Suprapubic skin (tissue), 4 donors: ENCODE measurements at regions not wholly inside any gene's neighbourhood (a gene's known extent, or its start where the extent isn't known, plus 50 kb on each side); places are given as distances from the start of the nearest gene placed in this dataset.
"Not testable (repeated sequence)": the region's sequence is repeated elsewhere in the genome, so short reads cannot be mapped to it uniquely, and the experiment has no call there.

Source experiments
- DNase-seq, 2 donors: peaks; one replicate each; pipeline ENCODE4 v3.0.0-alpha.2; 2019; ENCODE audit warnings: low spot score in 2 of 2
- H3K27ac ChIP-seq: fragments of 200-600 bp; sonication (generic); one replicate; pipeline ENCODE4 v1.5.1; 2019
- H3K27me3 ChIP-seq: fragments of 200-600 bp; sonication (generic); one replicate; pipeline ENCODE4 v1.5.1; 2019
- H3K36me3 ChIP-seq: fragments of 200-600 bp; sonication (generic); one replicate; pipeline ENCODE4 v1.5.1; 2019
- H3K4me1 ChIP-seq: fragments of 200-600 bp; sonication (generic); one replicate; pipeline ENCODE4 v1.5.1; 2019
- H3K4me3 ChIP-seq: fragments of 200-600 bp; sonication (generic); one replicate; pipeline ENCODE4 v1.5.1; 2019; ENCODE audit warnings: mild to moderate bottlenecking
- H3K9me3 ChIP-seq: fragments of 200-600 bp; sonication (generic); one replicate; pipeline ENCODE4 v1.5.1; 2019
- CTCF ChIP-seq, 2 donors: fragments of 200-600 bp in 1 of 2; fragments of 450-650 bp in 1 of 2; sonication (generic) in 1 of 2; IDR thresholded peaks; one replicate each; pipeline ENCODE4 v1.5.1; 2016 to 2019; ENCODE audit warnings: antibody characterized with exemption in 2 of 2, mild to moderate bottlenecking in 1 of 2, moderate library complexity in 1 of 2
- EP300 ChIP-seq: sonication (generic); formaldehyde crosslinking; IDR thresholded peaks from one replicate; pipeline ENCODE4 v1.6.1; 2017; ENCODE audit warnings: antibody characterized with exemption
- POLR2A ChIP-seq, 2 donors: fragments of 450-650 bp; IDR thresholded peaks; one replicate each; pipeline ENCODE4 v1.6.1; 2017; ENCODE audit warnings: antibody characterized with exemption in 2 of 2, mild to moderate bottlenecking in 2 of 2, moderate library complexity in 2 of 2
- POLR2AphosphoS5 ChIP-seq, 3 donors: sonication (generic); formaldehyde crosslinking; IDR thresholded peaks; one replicate each; pipeline ENCODE4 v1.6.1; 2017; ENCODE audit warnings: antibody characterized with exemption in 3 of 3
- WGBS: methylation state at CpG from one replicate; pipeline ENCODE4 v1.1.5; 2018; 5-methylcytosine and 5-hydroxymethylcytosine counted together

DNA sequence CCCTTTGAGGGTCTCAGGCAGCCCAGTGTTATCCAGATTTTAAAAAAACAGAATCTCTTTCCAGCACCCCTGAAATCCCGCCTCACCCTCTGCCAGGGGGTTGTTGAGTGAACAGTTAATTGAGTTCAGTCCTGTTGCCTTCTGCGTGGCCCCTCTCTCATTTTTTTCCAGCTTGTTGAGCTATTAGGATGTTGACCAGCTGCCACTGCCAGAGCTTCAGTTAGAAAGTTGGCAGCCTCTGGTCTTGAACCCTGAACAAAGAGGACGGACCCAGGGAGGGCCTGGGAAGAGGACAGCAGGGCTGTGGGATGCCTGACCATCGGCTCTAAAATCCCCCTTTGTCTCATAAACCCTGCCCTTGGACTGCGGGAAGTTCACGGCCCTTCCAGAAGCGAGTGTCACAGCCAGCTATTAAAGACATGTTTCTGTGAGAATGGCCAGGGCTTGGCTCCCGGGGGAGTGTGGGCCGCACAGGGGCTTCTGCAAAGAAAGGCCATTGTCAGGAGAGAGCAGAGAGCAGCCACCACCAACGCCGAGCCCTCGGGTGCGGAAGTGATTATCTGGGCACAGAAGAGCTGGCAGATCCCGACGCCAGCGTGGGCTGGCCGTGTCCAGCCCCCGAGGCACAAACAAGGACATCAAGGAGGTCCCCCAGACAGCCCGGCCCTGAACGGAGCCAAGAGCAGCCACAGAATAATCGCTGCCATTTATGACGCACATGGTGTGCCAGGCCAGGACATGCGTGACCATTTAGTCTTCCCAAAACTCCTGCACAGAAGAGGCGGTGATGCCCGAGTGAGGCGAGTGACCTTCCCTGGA, 189.0 kb downstream of the ANKRD60 start:
- no peaks in the 10 kb centered on the region for H3K9me3 ChIP-seq
- H3K27me3 ChIP-seq: peaks cover 6% of the 10 kb centered on the region
- 69% methylated on average over 24 of the region's 26 CpGs for WGBS
- peaks cover 8% of the 10 kb centered on the region for H3K4me1 ChIP-seq
- peak in 1 of 2 donors; percentile 77 for DNase-seq
- no peak for TF ChIP-seq POLR2A (IDR thresholded peaks at IDR 0.05)
- TF ChIP-seq EP300: no peak
- TF ChIP-seq POLR2AphosphoS5 (IDR thresholded peaks at IDR 0.05): no peak
- no peak for TF ChIP-seq CTCF (IDR thresholded peaks at IDR 0.05)
- H3K36me3 ChIP-seq: no peaks in the 10 kb centered on the region
- no peak overlapping the region for H3K27ac ChIP-seq
- no peak overlapping the region for H3K4me3 ChIP-seq

DNA sequence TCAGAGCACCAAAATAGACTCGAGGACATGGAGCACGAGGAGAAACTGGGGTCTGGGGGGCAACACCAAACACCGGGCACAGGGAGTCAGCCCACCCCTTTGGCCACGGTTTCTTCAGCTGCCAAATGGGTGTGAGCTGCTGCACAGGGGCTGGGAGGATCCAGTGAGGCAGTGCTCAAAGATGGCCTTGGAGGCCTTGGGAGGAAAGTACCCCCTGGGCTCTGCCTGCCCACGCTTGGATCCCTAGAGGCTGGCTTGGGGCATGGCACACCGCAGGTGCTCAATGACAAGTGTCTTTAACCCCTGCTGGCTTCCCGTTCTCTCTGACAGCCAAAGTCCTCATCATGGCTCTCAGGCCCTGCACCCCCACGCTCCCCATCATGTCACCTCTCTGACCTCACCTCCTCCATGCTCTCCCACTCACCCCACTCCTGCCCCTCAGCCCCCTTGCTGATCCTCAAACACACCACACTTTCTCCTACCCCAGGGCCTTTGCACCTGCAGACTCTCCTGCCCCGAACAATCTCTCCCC, 190.3 kb downstream of the ANKRD60 start:
- no peaks in the 10 kb centered on the region for H3K9me3 ChIP-seq
- peaks cover 6% of the 10 kb centered on the region for H3K27me3 ChIP-seq
- 79% methylated on average over 9 of the region's 9 CpGs for WGBS
- H3K36me3 ChIP-seq: no peaks in the 10 kb centered on the region
- TF ChIP-seq POLR2AphosphoS5 (IDR thresholded peaks at IDR 0.05) (no peak), POLR2A (IDR thresholded peaks at IDR 0.05) (no peak), EP300 (no peak), CTCF (IDR thresholded peaks at IDR 0.05) (no peak)
- H3K27ac ChIP-seq: no peak overlapping the region
- peak in 1 of 2 donors; percentile 66 for DNase-seq
- H3K4me1 ChIP-seq: peaks cover 4% of the 10 kb centered on the region
- H3K4me3 ChIP-seq: no peak overlapping the region

GRCh38 chr20:58037631-58038030, 190.8 kb downstream of the ANKRD60 start:
- Histone ChIP-seq H3K4me3 (no peak overlapping the region), H3K27ac (no peak overlapping the region), H3K4me1 (no peaks in the 10 kb centered on the region), H3K27me3 (peaks cover 6% of the 10 kb centered on the region), H3K36me3 (no peaks in the 10 kb centered on the region), H3K9me3 (no peaks in the 10 kb centered on the region)
- no peak for DNase-seq
- WGBS: 90% methylated on average over 2 of the region's 2 CpGs
- TF ChIP-seq POLR2A (IDR thresholded peaks at IDR 0.05) (no peak), CTCF (IDR thresholded peaks at IDR 0.05) (no peak), POLR2AphosphoS5 (IDR thresholded peaks at IDR 0.05) (no peak), EP300 (no peak)

GRCh38 chr20:58033026-58033536, 195.4 kb downstream of the ANKRD60 start:
- Histone ChIP-seq H3K27me3 (no peaks in the 10 kb centered on the region), H3K36me3 (no peaks in the 10 kb centered on the region), H3K4me3 (no peak overlapping the region), H3K4me1 (no peaks in the 10 kb centered on the region), H3K9me3 (no peaks in the 10 kb centered on the region), H3K27ac (no peak overlapping the region)
- DNase-seq: no peak
- WGBS: 83% methylated on average over 4 of the region's 4 CpGs
- TF ChIP-seq CTCF (IDR thresholded peaks at IDR 0.05) (no peak), EP300 (no peak), POLR2A (IDR thresholded peaks at IDR 0.05) (no peak), POLR2AphosphoS5 (IDR thresholded peaks at IDR 0.05) (no peak)

GRCh38 chr20:58032599-58032998, 195.9 kb downstream of the ANKRD60 start:
- no peaks in the 10 kb centered on the region for H3K36me3 ChIP-seq
- no peaks in the 10 kb centered on the region for H3K27me3 ChIP-seq
- 86% methylated on average over 4 of the region's 4 CpGs for WGBS
- H3K27ac ChIP-seq: no peak overlapping the region
- H3K4me1 ChIP-seq: no peaks in the 10 kb centered on the region
- no peaks in the 10 kb centered on the region for H3K9me3 ChIP-seq
- no peak for DNase-seq
- H3K4me3 ChIP-seq: no peak overlapping the region
- no peak for TF ChIP-seq EP300
- TF ChIP-seq CTCF (IDR thresholded peaks at IDR 0.05): no peak
- TF ChIP-seq POLR2AphosphoS5 (IDR thresholded peaks at IDR 0.05): no peak
- no peak for TF ChIP-seq POLR2A (IDR thresholded peaks at IDR 0.05)

GRCh38 chr20:58031350-58031749, 197.1 kb downstream of the ANKRD60 start:
- not testable (repeated sequence) for H3K4me3 ChIP-seq, DNase-seq, H3K9me3 ChIP-seq, H3K4me1 ChIP-seq, H3K36me3 ChIP-seq, H3K27ac ChIP-seq, H3K27me3 ChIP-seq
- whole genome bisulfite sequencing: 92% methylated on average over 7 of the region's 7 CpGs
